ENCODE measurements at regions not wholly inside any gene's neighbourhood (a gene's known extent, or its start where the extent isn't known, plus 50 kb on each side); places are given as distances from the start of the nearest gene placed in this dataset.
"Not testable (repeated sequence)": the region's sequence is repeated elsewhere in the genome, so short reads cannot be mapped to it uniquely, and the experiment has no call there.

GRCh38 chr1:105210747-105211146 lies 1461.0 kb downstream of the AMY1C start:
- no peak for DNase-seq

- DNase-seq: no peak
Observed at GRCh38 chr1:105231378-105231777, 1481.7 kb downstream of the AMY1C start.

DNA sequence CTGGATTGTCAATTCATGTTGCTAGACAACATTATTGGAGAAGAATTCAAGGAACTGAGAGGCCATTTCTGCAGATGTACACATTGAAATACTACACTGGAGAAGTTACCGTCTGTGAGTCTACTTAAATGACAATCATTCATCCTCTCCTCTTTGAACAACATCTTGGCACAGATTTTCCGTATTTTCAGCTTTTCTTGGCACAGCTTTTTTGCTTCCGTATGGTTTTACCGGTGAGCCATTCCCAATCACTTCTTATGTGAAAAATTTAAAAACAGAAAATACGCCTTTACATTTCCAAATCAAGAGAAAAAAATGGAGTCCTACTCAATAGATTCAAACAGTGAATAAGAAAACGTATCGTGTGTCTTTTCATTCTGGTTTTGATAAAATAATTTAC lies 1493.7 kb downstream of the AMY1C start:
- DNase-seq: no peak

GRCh38 chr1:105243969-105244368 lies 1494.3 kb downstream of the AMY1C start:
- DNase-seq: no peak

GRCh38 chr1:105254906-105255305 lies 1505.2 kb downstream of the AMY1C start:
- DNase-seq: no peak

DNA sequence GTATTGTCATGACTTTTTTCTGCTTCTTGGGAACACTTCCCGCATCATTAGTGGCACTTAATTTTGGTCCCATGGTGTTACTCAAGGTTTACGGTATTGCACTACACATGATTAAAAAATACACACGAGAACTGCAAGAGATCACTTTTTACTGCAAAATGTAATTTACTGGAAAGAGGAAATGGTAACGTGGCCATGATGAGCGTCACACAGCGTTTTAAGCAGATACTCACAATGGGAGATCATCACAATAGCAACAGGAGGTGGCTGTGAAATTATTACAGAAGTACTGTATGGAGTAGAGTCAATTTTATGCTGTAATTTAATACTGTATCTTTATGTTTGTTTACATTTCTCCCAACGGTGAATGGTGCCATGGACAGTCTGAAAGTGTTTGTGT lies 1510.3 kb downstream of the AMY1C start:
- no peak for DNase-seq

GRCh38 chr1:105270966-105271365 lies 1521.3 kb downstream of the AMY1C start:
- DNase-seq: no peak

- DNase-seq: not testable (repeated sequence)
Observed at GRCh38 chr1:105272376-105272775, 1522.7 kb downstream of the AMY1C start.

- no peak for DNase-seq
Observed at GRCh38 chr1:105294838-105295237, 1545.1 kb downstream of the AMY1C start.

- no peak for DNase-seq
Observed at GRCh38 chr1:105310063-105310462, 1560.4 kb downstream of the AMY1C start.

GRCh38 chr1:105317976-105318375 lies 1568.3 kb downstream of the AMY1C start:
- DNase-seq: no peak

DNA sequence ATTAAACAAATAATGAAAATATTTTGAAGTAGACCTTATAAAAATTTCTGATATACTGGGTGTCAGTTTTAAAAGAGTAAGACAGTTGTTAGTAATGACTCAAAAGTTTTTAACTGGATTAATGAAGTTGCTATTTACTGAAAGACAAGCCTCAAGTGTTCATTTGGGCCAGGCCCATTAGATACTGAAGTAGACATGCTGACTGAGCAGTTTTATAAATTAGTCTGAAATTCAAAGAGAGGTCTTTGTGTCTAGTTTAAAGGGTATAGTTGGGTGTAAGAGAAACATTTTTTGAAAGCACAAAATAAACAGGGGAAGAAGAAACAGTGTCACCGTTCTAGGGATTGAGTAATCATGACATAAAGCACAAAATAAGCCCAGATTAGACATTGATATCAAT lies 1577.2 kb downstream of the AMY1C start:
- DNase-seq: no peak

- DNase-seq: no peak
Observed at GRCh38 chr1:105337420-105337819, 1587.7 kb downstream of the AMY1C start.

DNA sequence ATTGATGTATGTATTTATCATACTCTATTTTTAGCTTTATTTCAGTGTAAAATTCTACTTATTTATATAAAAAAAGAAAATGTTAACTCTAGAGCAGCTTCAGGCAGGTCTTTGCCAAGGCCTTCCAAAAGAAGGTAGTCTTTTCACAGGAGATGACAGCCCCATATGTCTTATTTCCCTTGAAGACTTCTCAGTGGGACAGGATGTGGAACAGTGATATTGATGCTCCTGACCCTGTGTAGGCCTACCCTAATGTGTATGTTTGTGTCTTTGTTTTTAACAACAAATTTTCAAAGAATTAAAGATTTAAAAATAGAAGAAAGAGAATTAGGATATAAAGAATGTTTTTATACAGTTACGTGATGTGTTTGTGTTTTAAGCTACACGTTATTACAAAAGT lies 1593.6 kb downstream of the AMY1C start:
- DNase-seq: no peak

GRCh38 chr1:105359457-105359856 lies 1609.8 kb downstream of the AMY1C start:
- DNase-seq: no peak

- DNase-seq: no peak
Observed at GRCh38 chr1:105362438-105362837, 1612.7 kb downstream of the AMY1C start.

DNA sequence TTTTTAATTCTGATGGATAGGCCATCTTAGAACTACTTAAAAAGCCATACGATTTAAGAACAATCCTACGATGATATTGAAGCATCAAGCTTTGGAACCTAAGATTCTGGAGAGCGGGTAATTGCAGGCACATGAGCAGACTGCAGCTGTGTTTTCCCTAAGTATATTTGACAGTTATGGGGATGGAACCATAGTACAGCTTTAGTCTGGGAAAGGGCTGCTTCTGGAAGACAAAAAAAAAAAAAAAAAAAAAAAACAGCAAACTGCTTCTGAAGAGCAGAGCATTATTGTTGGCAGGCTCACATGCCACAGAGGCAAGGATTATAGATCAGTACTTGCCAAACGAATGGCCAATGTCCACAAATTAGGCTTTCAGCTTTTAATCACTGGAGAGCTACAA lies 1618.7 kb downstream of the AMY1C start:
- DNase-seq: no peak

GRCh38 chr1:105373681-105374080 lies 1624.0 kb downstream of the AMY1C start:
- no peak for DNase-seq

DNA sequence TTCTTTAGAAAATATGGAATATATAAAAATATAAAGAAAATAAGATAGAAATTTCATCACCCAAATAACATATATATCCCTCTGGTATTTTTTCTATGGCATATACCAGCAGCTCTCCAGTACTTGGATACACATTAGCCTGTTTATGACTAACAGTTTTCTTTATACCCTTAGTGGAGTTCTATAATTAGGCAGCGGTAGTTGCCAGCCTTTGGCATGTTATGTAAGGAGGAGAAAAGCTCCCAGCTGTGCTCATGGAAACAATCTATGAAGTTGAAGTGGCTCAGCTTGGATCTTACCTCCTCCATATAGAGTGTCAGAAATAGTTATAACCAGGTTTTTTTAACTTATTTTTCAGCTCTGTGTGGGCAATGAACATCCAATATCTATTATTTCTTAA lies 1636.8 kb downstream of the AMY1C start:
- no peak for DNase-seq

- DNase-seq: no peak
Observed at GRCh38 chr1:105396001-105396400, 1646.3 kb downstream of the AMY1C start.

DNA sequence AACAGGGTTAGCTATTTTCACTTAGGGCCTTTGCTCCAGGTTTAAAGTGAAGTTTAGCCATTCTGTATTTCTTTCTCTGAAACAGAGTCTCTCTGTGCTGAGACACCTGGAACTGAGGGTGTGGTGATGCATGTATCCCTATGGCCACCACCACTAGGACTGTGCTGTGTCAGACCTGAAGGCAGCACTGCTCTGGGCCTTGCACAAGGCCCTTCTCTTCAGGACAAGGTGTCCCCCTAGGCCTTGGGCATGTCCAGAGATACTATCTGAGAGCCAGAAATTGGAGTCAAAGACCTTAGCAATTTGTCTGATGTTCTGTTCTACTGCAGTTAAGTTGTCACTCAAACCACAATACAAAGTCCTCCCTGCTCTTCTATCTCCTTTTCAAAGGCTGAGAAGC lies 1649.2 kb downstream of the AMY1C start:
- no peak for DNase-seq

- DNase-seq: no peak
Observed at GRCh38 chr1:105399716-105400115, 1650.0 kb downstream of the AMY1C start.

DNA sequence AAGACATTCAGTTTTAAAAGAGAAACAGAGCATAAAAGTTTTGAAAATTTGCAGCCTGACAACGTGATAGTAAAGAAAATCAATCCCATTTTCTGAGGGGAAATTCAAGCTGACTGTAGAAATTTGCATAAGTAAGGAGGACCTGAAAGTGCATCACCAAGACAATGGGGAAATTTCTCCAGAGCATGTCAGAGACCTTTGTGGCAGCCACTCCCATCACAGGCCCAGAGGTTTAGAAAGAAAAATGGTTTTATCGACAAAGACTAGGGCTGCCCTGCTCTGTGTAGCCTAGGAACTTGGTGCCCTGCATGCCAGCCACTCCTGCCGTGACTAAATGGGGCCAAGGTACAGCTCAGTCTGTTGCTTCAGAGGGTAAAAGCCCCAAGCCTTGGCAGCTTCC lies 1640.2 kb upstream of the PRMT6 start:
- DNase-seq: no peak

GRCh38 chr1:105419030-105419429 lies 1637.4 kb upstream of the PRMT6 start:
- no peak for DNase-seq

GRCh38 chr1:105427543-105427942 lies 1628.9 kb upstream of the PRMT6 start:
- DNase-seq: no peak
